SK-N-DZ (cell line): ENCODE measurements at regions not wholly inside any gene's neighbourhood (a gene's known extent, or its start where the extent isn't known, plus 50 kb on each side); places are given as distances from the start of the nearest gene placed in this dataset.
"Not testable (repeated sequence)": the region's sequence is repeated elsewhere in the genome, so short reads cannot be mapped to it uniquely, and the experiment has no call there.

Experiments used
- DNase-seq: peaks from one replicate; pipeline ENCODE4 v3.0.0-alpha.2; 2015; ENCODE audit warnings: low spot score

- DNase-seq = no peak
Observed at GRCh38 chr2:195003881-195004471, 653.0 kb upstream of the SLC39A10 start.

DNA sequence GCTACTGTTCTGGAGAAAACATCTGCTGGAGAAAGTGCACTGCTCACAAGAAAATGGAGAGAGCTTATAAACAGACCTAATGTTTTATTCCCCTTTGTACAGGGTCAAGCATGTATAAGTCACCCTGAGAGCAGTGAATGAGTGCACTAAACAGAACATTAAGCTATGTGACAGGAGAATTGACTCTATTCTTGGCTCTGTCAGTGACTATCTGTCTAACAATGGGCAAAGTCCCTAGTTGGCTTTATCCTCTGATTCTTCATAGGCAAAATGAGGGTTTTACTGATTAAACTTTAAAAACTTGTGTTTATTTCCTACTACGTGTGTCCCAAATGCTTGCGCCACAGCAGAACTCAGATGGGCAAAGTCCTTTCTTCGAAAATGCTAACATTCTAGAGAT is 655.1 kb upstream of the SLC39A10 start:
- no peak for DNase-seq

- no peak for DNase-seq
Observed at GRCh38 chr2:194999771-195000170, 657.3 kb upstream of the SLC39A10 start.

GRCh38 chr2:194992648-194993047 is 664.4 kb upstream of the SLC39A10 start:
- DNase-seq = no peak

- no peak for DNase-seq
Observed at GRCh38 chr2:194985258-194985657, 671.8 kb upstream of the SLC39A10 start.

DNA sequence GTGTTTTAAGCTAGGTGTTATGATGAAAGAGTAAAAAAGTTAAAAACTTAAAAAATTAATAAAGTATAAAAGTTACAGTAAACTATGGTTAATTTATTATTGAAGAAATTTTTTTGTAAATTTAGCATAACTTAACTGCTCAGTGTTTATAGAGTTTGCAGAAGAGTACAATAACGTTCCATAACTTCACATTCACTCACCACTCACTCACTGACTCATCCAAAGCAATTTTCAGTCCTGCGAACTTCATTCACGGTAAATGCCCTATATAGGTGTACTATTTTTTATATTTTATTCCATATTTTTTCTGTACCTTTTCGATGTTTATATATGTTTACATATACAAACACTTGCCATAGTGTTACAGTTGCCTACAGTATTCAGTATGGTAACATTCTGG is 694.8 kb upstream of the SLC39A10 start:
- no peak for DNase-seq

DNA sequence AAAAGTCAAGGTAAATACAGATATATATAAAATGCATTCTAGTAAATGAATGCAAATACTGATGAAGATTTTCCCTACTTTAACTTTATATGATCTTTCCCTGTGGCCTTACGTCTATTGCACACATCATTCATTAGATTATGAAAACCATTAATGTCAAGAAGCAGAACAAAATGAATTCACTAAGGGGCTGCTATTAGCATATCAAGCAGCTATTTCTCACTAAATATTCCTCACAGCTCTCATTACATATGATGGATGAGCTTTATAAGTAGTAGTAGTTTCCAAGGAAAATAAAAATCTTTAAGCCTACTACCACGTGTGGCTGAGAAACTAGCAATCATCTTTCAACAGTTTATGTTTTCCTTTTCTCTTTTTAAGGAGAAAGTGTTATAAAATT is 702.8 kb upstream of the SLC39A10 start:
- DNase-seq = no peak

DNA sequence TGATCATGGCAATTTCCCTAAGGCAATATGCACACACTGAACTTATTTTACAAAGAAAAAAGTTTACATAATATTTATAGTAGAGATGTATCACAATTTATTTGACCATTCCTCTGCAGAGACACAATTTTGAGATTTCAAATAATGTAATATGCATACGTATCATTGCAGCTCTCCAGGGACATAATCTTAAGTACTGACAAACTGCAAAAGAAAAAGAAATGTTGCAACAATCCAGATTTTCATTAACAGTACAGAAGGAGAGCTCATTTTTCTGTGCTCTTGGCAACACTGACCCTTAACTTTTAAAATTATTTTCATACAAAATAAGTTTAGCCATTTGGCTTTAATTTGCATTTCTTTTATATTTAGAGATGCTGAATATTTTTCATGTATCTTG is 710.2 kb upstream of the SLC39A10 start:
- DNase-seq = no peak

DNA sequence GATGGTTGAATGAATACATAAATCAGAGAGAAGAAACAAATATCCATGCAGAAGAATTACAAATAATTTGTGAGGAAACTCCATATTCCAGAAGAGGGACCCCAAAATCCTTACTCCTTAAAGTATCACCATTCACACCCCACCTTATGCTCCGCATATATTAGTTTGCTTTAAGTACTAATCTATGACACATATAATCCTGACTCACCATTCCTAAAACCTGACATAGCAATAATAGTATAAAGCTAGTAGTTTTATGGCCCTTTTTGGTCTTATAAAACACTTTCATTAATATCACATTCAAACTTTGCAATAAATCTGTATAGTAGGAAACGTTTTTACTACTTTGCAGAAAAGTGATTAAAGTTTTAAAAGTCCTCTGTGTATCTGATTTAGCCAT is 719.0 kb upstream of the SLC39A10 start:
- DNase-seq = no peak

GRCh38 chr2:194927489-194927888 is 729.5 kb upstream of the SLC39A10 start:
- no peak for DNase-seq

GRCh38 chr2:194926873-194927272 is 730.2 kb upstream of the SLC39A10 start:
- DNase-seq = no peak

DNA sequence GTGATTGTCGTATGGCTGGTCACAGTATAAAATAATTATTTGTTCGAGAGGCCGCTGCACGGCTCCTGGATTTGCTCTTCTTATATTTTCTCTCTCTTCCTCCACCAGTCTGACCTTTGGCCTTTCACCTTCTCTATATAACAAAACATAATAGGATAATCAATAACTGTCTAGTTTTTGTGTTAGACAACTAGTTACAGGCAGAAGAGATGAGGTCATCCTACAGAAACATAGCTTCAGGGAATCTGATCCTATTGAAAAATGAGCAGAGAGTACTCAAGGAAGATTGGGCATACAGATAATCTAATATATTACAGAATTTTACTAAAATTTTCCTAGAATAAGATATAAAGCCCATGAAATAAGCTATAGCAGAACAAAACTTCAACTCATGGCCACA is 731.3 kb upstream of the SLC39A10 start:
- DNase-seq = no peak

- no peak for DNase-seq
Observed at GRCh38 chr2:194917519-194917918, 739.5 kb upstream of the SLC39A10 start.

- no peak for DNase-seq
Observed at GRCh38 chr2:194915485-194915884, 741.5 kb upstream of the SLC39A10 start.

GRCh38 chr2:194907569-194907968 is 749.5 kb upstream of the SLC39A10 start:
- no peak for DNase-seq

- DNase-seq = no peak
Observed at GRCh38 chr2:194896871-194897270, 760.2 kb upstream of the SLC39A10 start.

GRCh38 chr2:194883711-194884110 is 773.3 kb upstream of the SLC39A10 start:
- no peak for DNase-seq

DNA sequence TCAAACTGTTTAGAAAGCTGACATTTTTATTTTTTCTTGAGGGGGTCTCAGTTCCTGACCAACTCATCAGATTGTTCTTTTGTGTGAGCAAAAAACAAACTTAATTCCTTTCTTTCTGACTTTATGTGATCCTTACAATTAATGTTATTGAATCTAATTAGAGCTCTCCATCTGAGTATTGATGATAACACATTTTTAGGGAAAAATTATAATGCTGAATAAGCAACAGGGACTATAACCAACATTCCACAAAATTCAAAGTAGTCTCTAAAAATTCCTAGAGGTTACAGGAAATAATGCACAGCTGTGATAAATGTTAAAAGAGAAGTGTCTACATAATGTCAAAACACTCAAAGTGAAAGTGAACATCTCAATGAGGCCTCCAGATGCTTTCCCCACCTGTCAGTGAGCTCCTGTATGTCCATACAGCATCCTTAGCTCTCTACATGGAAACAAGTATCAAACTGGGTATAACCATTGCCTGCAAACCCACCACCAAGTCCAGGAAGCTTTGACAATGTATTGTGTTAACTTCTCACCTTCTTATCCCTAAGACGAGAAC is 786.0 kb upstream of the SLC39A10 start:
- no peak for DNase-seq

DNA sequence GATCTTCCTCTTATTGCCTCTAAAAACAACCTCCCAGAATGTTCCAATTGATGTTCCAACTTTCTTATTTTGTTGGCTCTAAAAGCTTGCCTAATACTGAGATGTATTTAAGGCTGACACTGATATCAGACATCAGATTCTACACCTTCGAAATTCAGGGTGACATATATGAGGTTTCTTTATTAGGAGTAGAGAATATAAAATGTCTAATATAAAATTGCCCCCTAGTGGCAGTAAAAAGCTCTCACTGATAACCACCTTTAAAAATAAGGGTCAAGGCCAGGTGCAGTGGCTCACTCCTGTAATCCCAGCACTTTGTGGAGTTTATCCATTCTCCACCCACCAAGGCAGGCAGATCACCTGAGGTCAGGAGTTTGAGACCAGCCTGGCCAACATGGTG is 789.7 kb upstream of the SLC39A10 start:
- DNase-seq = peak; percentile 7

DNA sequence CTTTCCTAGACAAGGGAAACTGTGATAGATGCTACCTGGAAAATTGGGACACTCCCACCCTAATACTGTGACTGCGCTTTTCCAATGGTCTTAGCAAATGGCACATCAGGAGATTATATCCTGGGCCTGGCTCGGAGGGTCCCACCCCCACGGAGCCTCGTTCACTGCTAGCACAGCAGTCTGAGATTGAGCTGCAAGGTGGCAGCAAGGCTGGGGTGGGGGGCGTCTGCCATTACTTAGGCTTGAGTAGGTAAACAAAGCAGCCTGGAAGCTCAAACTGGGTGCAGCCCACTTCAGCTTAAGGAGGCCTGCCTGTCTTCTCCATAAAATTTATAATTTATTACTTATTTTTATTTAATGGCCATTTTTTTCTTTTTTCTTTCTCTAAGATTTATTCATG is 802.1 kb upstream of the SLC39A10 start:
- DNase-seq = no peak

GRCh38 chr2:194842871-194843270 is 814.2 kb upstream of the SLC39A10 start:
- DNase-seq = no peak

DNA sequence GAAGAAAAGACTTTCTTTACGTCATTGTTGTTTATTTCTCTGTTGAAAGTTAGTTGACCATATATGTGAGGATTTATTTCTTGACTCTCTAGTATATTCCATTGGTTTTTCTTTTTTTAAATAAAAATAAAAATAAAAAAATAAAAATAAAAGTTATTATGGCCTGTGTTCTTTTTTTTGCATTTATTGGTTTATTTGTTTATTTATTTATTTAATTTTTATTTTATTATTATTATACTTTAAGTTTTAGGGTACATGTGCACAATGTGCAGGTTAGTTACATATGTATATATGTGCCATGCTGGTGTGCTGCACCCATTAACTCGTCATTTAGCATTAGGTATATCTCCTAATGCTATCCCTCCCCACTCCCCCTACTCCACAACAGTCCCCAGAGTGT is 822.7 kb upstream of the SLC39A10 start:
- not testable (repeated sequence) for DNase-seq

DNA sequence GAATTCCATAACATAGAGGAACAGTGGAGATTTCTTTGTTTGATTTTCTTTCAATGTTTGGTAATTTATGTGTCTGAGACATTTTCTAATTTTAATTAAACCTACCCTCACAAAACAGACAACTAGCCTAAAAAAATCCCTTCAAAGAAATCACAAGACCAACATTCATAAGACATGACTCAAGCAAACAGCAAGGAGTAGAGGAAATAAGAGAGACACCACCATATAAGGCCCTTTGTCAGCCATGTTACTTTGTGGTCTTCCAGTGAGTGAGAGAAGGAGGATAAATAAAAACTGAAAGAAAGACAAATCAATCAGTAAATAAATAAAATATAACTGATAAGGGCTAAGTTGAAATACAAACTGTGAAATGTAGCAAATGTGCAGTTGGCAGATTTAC is 830.8 kb upstream of the SLC39A10 start:
- DNase-seq = no peak

DNA sequence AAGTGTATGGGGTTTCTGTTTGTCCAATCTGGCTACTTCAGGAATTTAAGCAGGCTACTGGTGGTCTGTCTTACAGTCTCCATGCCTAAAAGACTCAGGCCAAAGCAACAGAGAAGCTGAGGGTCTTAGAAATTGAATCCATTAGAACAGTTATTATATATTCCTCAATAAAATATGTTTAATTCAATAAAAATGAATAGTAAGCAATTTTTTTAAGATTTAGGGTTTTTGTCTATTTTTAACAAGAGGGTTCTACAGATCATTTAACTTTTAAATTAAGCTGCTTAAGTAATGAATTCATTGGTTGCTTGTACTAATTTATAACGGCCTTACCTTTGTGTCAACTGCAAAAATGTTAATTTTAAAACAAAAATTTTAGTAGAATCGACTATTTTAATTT is 832.6 kb upstream of the SLC39A10 start:
- DNase-seq = no peak
